ENCODE measurements at regions not wholly inside any gene's neighbourhood (a gene's known extent, or its start where the extent isn't known, plus 50 kb on each side); places are given as distances from the start of the nearest gene placed in this dataset.

- H3K4me1 ChIP-seq (ENCODE audit: control insufficient read depth in 3 of 3, insufficient read depth in 2 of 3, low read depth in 1 of 3, low read length in 2 of 3): no peaks in the 10 kb centered on the region
- no peak for DNase-seq
- FAIRE-seq: no peak
- no peak overlapping the region for H3K27ac ChIP-seq (ENCODE audit: low read depth in 1 of 3, low read length in 2 of 3)
- no peak overlapping the region for H3K4me3 ChIP-seq (ENCODE audit: low read depth in 1 of 3, low read length in 3 of 3)
- no peaks in the 10 kb centered on the region for H3K9me3 ChIP-seq (ENCODE audit: control insufficient read depth in 2 of 2, insufficient read depth in 1 of 2, low read depth in 1 of 2, low read length in 1 of 2)
- 58 to 70% (median 63%) methylated on average over 4 of the region's 4 CpGs for WGBS, 3 donors
- H3K36me3 ChIP-seq (ENCODE audit: control insufficient read depth in 3 of 3, insufficient read depth in 2 of 3, low read depth in 1 of 3, low read length in 3 of 3): no peaks in the 10 kb centered on the region
- no peaks in the 10 kb centered on the region for H3K27me3 ChIP-seq (ENCODE audit: control insufficient read depth in 3 of 3, insufficient read depth in 3 of 3, low read length in 3 of 3)
These were observed 813.8 kb upstream of the HTR2C start for GRCh38 chrX:113770071-113770470.

GRCh38 chrX:113759422-113759821, 824.5 kb upstream of the HTR2C start:
- H3K9me3 ChIP-seq (ENCODE audit: control insufficient read depth in 2 of 2, insufficient read depth in 1 of 2, low read depth in 1 of 2, low read length in 1 of 2): no peaks in the 10 kb centered on the region
- H3K27me3 ChIP-seq (ENCODE audit: control insufficient read depth in 3 of 3, insufficient read depth in 3 of 3, low read length in 3 of 3): no peaks in the 10 kb centered on the region
- no peak for FAIRE-seq
- 50 to 64% (median 55%) methylated on average over 2 of the region's 2 CpGs for WGBS, 3 donors
- H3K36me3 ChIP-seq (ENCODE audit: control insufficient read depth in 3 of 3, insufficient read depth in 2 of 3, low read depth in 1 of 3, low read length in 3 of 3): no peaks in the 10 kb centered on the region
- no peak for DNase-seq
- H3K4me3 ChIP-seq (ENCODE audit: low read depth in 1 of 3, low read length in 3 of 3): no peak overlapping the region
- no peaks in the 10 kb centered on the region for H3K4me1 ChIP-seq (ENCODE audit: control insufficient read depth in 3 of 3, insufficient read depth in 2 of 3, low read depth in 1 of 3, low read length in 2 of 3)
- no peak overlapping the region for H3K27ac ChIP-seq (ENCODE audit: low read depth in 1 of 3, low read length in 2 of 3)

- 45 to 62% (median 54%) methylated on average over 1 of the region's 1 CpG for WGBS, 3 donors
- H3K27ac ChIP-seq (ENCODE audit: low read depth in 1 of 3, low read length in 2 of 3): no peak overlapping the region
- FAIRE-seq (no peak), DNase-seq (no peak)
- H3K4me1 ChIP-seq (ENCODE audit: control insufficient read depth in 3 of 3, insufficient read depth in 2 of 3, low read depth in 1 of 3, low read length in 2 of 3): no peaks in the 10 kb centered on the region
- no peak overlapping the region for H3K4me3 ChIP-seq (ENCODE audit: low read depth in 1 of 3, low read length in 3 of 3)
- no peaks in the 10 kb centered on the region for H3K9me3 ChIP-seq (ENCODE audit: control insufficient read depth in 2 of 2, insufficient read depth in 1 of 2, low read depth in 1 of 2, low read length in 1 of 2)
- no peaks in the 10 kb centered on the region for H3K27me3 ChIP-seq (ENCODE audit: control insufficient read depth in 3 of 3, insufficient read depth in 3 of 3, low read length in 3 of 3)
- H3K36me3 ChIP-seq (ENCODE audit: control insufficient read depth in 3 of 3, insufficient read depth in 2 of 3, low read depth in 1 of 3, low read length in 3 of 3): no peaks in the 10 kb centered on the region
These were observed 836.5 kb upstream of the HTR2C start for GRCh38 chrX:113747274-113747973.

- 36 to 71% (median 64%) methylated on average over 1 of the region's 1 CpG for WGBS, 3 donors
- Histone ChIP-seq H3K36me3 (ENCODE audit: control insufficient read depth in 3 of 3, insufficient read depth in 2 of 3, low read depth in 1 of 3, low read length in 3 of 3) (no peaks in the 10 kb centered on the region), H3K9me3 (ENCODE audit: control insufficient read depth in 2 of 2, insufficient read depth in 1 of 2, low read depth in 1 of 2, low read length in 1 of 2) (no peaks in the 10 kb centered on the region), H3K4me1 (ENCODE audit: control insufficient read depth in 3 of 3, insufficient read depth in 2 of 3, low read depth in 1 of 3, low read length in 2 of 3) (no peaks in the 10 kb centered on the region), H3K27me3 (ENCODE audit: control insufficient read depth in 3 of 3, insufficient read depth in 3 of 3, low read length in 3 of 3) (no peaks in the 10 kb centered on the region), H3K27ac (ENCODE audit: low read depth in 1 of 3, low read length in 2 of 3) (no peak overlapping the region), H3K4me3 (ENCODE audit: low read depth in 1 of 3, low read length in 3 of 3) (no peak overlapping the region)
- FAIRE-seq (no peak), DNase-seq (no peak)
These were observed 840.8 kb upstream of the HTR2C start for GRCh38 chrX:113743069-113743468.

GRCh38 chrX:113741744-113742143, 842.1 kb upstream of the HTR2C start:
- WGBS, 3 donors: 35 to 47% (median 44%) methylated on average over 2 of the region's 2 CpGs
- Histone ChIP-seq H3K9me3 (ENCODE audit: control insufficient read depth in 2 of 2, insufficient read depth in 1 of 2, low read depth in 1 of 2, low read length in 1 of 2) (no peaks in the 10 kb centered on the region), H3K36me3 (ENCODE audit: control insufficient read depth in 3 of 3, insufficient read depth in 2 of 3, low read depth in 1 of 3, low read length in 3 of 3) (no peaks in the 10 kb centered on the region), H3K27ac (ENCODE audit: low read depth in 1 of 3, low read length in 2 of 3) (no peak overlapping the region), H3K27me3 (ENCODE audit: control insufficient read depth in 3 of 3, insufficient read depth in 3 of 3, low read length in 3 of 3) (no peaks in the 10 kb centered on the region), H3K4me1 (ENCODE audit: control insufficient read depth in 3 of 3, insufficient read depth in 2 of 3, low read depth in 1 of 3, low read length in 2 of 3) (no peaks in the 10 kb centered on the region), H3K4me3 (ENCODE audit: low read depth in 1 of 3, low read length in 3 of 3) (no peak overlapping the region)
- DNase-seq: peak in 1 of 2 donors; percentile 0
- FAIRE-seq: no peak

- H3K36me3 ChIP-seq (ENCODE audit: control insufficient read depth in 3 of 3, insufficient read depth in 2 of 3, low read depth in 1 of 3, low read length in 3 of 3): no peaks in the 10 kb centered on the region
- no peak overlapping the region for H3K27ac ChIP-seq (ENCODE audit: low read depth in 1 of 3, low read length in 2 of 3)
- no peaks in the 10 kb centered on the region for H3K9me3 ChIP-seq (ENCODE audit: control insufficient read depth in 2 of 2, insufficient read depth in 1 of 2, low read depth in 1 of 2, low read length in 1 of 2)
- WGBS, 3 donors: 52 to 79% (median 68%) methylated on average over 2 of the region's 2 CpGs
- FAIRE-seq (no peak), DNase-seq (no peak)
- H3K4me1 ChIP-seq (ENCODE audit: control insufficient read depth in 3 of 3, insufficient read depth in 2 of 3, low read depth in 1 of 3, low read length in 2 of 3): no peaks in the 10 kb centered on the region
- no peaks in the 10 kb centered on the region for H3K27me3 ChIP-seq (ENCODE audit: control insufficient read depth in 3 of 3, insufficient read depth in 3 of 3, low read length in 3 of 3)
- H3K4me3 ChIP-seq (ENCODE audit: low read depth in 1 of 3, low read length in 3 of 3): no peak overlapping the region
These were observed 854.9 kb upstream of the HTR2C start for GRCh38 chrX:113728937-113729336.

GRCh38 chrX:113726898-113727297, 857.0 kb upstream of the HTR2C start:
- Histone ChIP-seq H3K27ac (ENCODE audit: low read depth in 1 of 3, low read length in 2 of 3) (no peak overlapping the region), H3K4me3 (ENCODE audit: low read depth in 1 of 3, low read length in 3 of 3) (no peak overlapping the region), H3K36me3 (ENCODE audit: control insufficient read depth in 3 of 3, insufficient read depth in 2 of 3, low read depth in 1 of 3, low read length in 3 of 3) (no peaks in the 10 kb centered on the region), H3K27me3 (ENCODE audit: control insufficient read depth in 3 of 3, insufficient read depth in 3 of 3, low read length in 3 of 3) (no peaks in the 10 kb centered on the region), H3K4me1 (ENCODE audit: control insufficient read depth in 3 of 3, insufficient read depth in 2 of 3, low read depth in 1 of 3, low read length in 2 of 3) (no peaks in the 10 kb centered on the region), H3K9me3 (ENCODE audit: control insufficient read depth in 2 of 2, insufficient read depth in 1 of 2, low read depth in 1 of 2, low read length in 1 of 2) (no peaks in the 10 kb centered on the region)
- DNase-seq: no peak
- no peak for FAIRE-seq
- WGBS, 3 donors: 49 to 60% (median 59%) methylated on average over 3 of the region's 3 CpGs

- Histone ChIP-seq H3K4me3 (ENCODE audit: low read depth in 1 of 3, low read length in 3 of 3) (no peak overlapping the region), H3K36me3 (ENCODE audit: control insufficient read depth in 3 of 3, insufficient read depth in 2 of 3, low read depth in 1 of 3, low read length in 3 of 3) (no peaks in the 10 kb centered on the region), H3K27ac (ENCODE audit: low read depth in 1 of 3, low read length in 2 of 3) (no peak overlapping the region), H3K27me3 (ENCODE audit: control insufficient read depth in 3 of 3, insufficient read depth in 3 of 3, low read length in 3 of 3) (no peaks in the 10 kb centered on the region), H3K4me1 (ENCODE audit: control insufficient read depth in 3 of 3, insufficient read depth in 2 of 3, low read depth in 1 of 3, low read length in 2 of 3) (no peaks in the 10 kb centered on the region), H3K9me3 (ENCODE audit: control insufficient read depth in 2 of 2, insufficient read depth in 1 of 2, low read depth in 1 of 2, low read length in 1 of 2) (no peaks in the 10 kb centered on the region)
- 87 to 88% (median 87%) methylated on average over 4 of the region's 4 CpGs for WGBS, 3 donors
- DNase-seq (no peak), FAIRE-seq (no peak)
These were observed 857.4 kb upstream of the HTR2C start for GRCh38 chrX:113726466-113726865.

GRCh38 chrX:113726009-113726408, 857.9 kb upstream of the HTR2C start:
- H3K4me3 ChIP-seq (ENCODE audit: low read depth in 1 of 3, low read length in 3 of 3): no peak overlapping the region
- no peaks in the 10 kb centered on the region for H3K4me1 ChIP-seq (ENCODE audit: control insufficient read depth in 3 of 3, insufficient read depth in 2 of 3, low read depth in 1 of 3, low read length in 2 of 3)
- 66 to 77% (median 69%) methylated on average over 3 of the region's 3 CpGs for WGBS, 3 donors
- H3K36me3 ChIP-seq (ENCODE audit: control insufficient read depth in 3 of 3, insufficient read depth in 2 of 3, low read depth in 1 of 3, low read length in 3 of 3): no peaks in the 10 kb centered on the region
- no peak overlapping the region for H3K27ac ChIP-seq (ENCODE audit: low read depth in 1 of 3, low read length in 2 of 3)
- no peaks in the 10 kb centered on the region for H3K9me3 ChIP-seq (ENCODE audit: control insufficient read depth in 2 of 2, insufficient read depth in 1 of 2, low read depth in 1 of 2, low read length in 1 of 2)
- no peak for FAIRE-seq
- no peak for DNase-seq
- no peaks in the 10 kb centered on the region for H3K27me3 ChIP-seq (ENCODE audit: control insufficient read depth in 3 of 3, insufficient read depth in 3 of 3, low read length in 3 of 3)
